ENCODE measurements at regions not wholly inside any gene's neighbourhood (a gene's known extent, or its start where the extent isn't known, plus 50 kb on each side); places are given as distances from the start of the nearest gene placed in this dataset.

- no peak for TF ChIP-seq YY1 (IDR thresholded peaks at IDR 0.05)
- no peak for TF ChIP-seq CTCF (IDR thresholded peaks at IDR 0.05; ENCODE audit: low read depth, low read length, missing input control)
- no peak for TF ChIP-seq RAD21 (IDR thresholded peaks at IDR 0.05)
- TF ChIP-seq GABPA (IDR thresholded peaks at IDR 0.05 in 1 of 2, conservative IDR thresholded peaks at IDR 0.05 in 1 of 2), result no peak
- no peak for TF ChIP-seq FOXA2 (IDR thresholded peaks at IDR 0.05)
- TF ChIP-seq REST (IDR thresholded peaks at IDR 0.05), result no peak
- TF ChIP-seq JUND (IDR thresholded peaks at IDR 0.05), result no peak
- TF ChIP-seq SP1 (IDR thresholded peaks at IDR 0.05), result no peak
- TF ChIP-seq, protein P1, sequence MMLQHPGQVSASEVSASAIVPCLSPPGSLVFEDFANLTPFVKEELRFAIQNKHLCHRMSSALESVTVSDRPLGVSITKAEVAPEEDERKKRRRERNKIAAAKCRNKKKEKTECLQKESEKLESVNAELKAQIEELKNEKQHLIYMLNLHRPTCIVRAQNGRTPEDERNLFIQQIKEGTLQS (IDR thresholded peaks at IDR 0.05), result no peak
- TF ChIP-seq, protein P2, sequence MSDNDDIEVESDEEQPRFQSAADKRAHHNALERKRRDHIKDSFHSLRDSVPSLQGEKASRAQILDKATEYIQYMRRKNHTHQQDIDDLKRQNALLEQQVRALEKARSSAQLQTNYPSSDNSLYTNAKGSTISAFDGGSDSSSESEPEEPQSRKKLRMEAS (IDR thresholded peaks at IDR 0.05), result no peak
- TF ChIP-seq RXRA (IDR thresholded peaks at IDR 0.05), result no peak
Observed at GRCh38 chr9:134235366-134235765, 71.0 kb upstream of the RNU6ATAC start.
